ENCODE measurements at regions not wholly inside any gene's neighbourhood (a gene's known extent, or its start where the extent isn't known, plus 50 kb on each side); places are given as distances from the start of the nearest gene placed in this dataset.

GRCh38 chr5:35365758-35366157 is 135.5 kb upstream of the PRLR start:
- no peaks in the 10 kb centered on the region for H3K27me3 ChIP-seq (ENCODE audit: insufficient read depth, low read length, poor library complexity, severe bottlenecking)
- H3K36me3 Mint-ChIP-seq = no peaks in the 10 kb centered on the region
- POLR2A ChIA-PET = no interaction called here
- no peaks in the 10 kb centered on the region for H3K36me3 ChIP-seq (ENCODE audit: insufficient read depth, low read length)
- no peak overlapping the region for H3K27ac Mint-ChIP-seq
- no peak overlapping the region for H3K4me3 ChIP-seq (ENCODE audit: low read length)
- CTCF ChIA-PET = no interaction called here
- no peaks in the 10 kb centered on the region for H3K4me1 Mint-ChIP-seq
- no peak overlapping the region for H3K27ac ChIP-seq (ENCODE audit: low read depth, low read length)
- no peaks in the 10 kb centered on the region for H3K9me3 ChIP-seq (ENCODE audit: low read length)
- H3K4me3 Mint-ChIP-seq = no peak overlapping the region
- H3K4me1 ChIP-seq (ENCODE audit: insufficient read depth, low read length) = no peaks in the 10 kb centered on the region
- DNase-seq = no peak
- no peaks in the 10 kb centered on the region for H3K9me3 Mint-ChIP-seq
- H3K27me3 Mint-ChIP-seq = peaks cover 0 to 10% of the 10 kb centered on the region in 2 donors

GRCh38 chr5:35364350-35364749 is 134.1 kb upstream of the PRLR start:
- CTCF ChIA-PET = no interaction called here
- no peaks in the 10 kb centered on the region for H3K36me3 Mint-ChIP-seq

GRCh38 chr5:35363387-35363965 is 133.2 kb upstream of the PRLR start:
- Mint-ChIP-seq H3K27me3 (peaks cover 2 to 14% of the 10 kb centered on the region in 2 donors), H3K4me1 (no peaks in the 10 kb centered on the region), H3K4me3 (no peak overlapping the region), H3K36me3 (no peaks in the 10 kb centered on the region), H3K27ac (no peak overlapping the region), H3K9me3 (peaks cover 0 to 3% (median 0%) of the 10 kb centered on the region in 5 donors)
- Histone ChIP-seq H3K36me3 (ENCODE audit: insufficient read depth, low read length) (no peaks in the 10 kb centered on the region), H3K27me3 (ENCODE audit: insufficient read depth, low read length, poor library complexity, severe bottlenecking) (no peaks in the 10 kb centered on the region), H3K27ac (ENCODE audit: low read depth, low read length) (no peak overlapping the region), H3K4me1 (ENCODE audit: insufficient read depth, low read length) (no peaks in the 10 kb centered on the region), H3K4me3 (ENCODE audit: low read length) (no peak overlapping the region), H3K9me3 (ENCODE audit: low read length) (no peaks in the 10 kb centered on the region)
- no peak for DNase-seq
- ChIA-PET POLR2A (no interaction called here), CTCF (no interaction called here)

More at GRCh38 chr5:35364350-35364749, 134.1 kb upstream of the PRLR start:
- Histone ChIP-seq H3K36me3 (ENCODE audit: insufficient read depth, low read length) (no peaks in the 10 kb centered on the region), H3K9me3 (ENCODE audit: low read length) (no peaks in the 10 kb centered on the region), H3K27me3 (ENCODE audit: insufficient read depth, low read length, poor library complexity, severe bottlenecking) (no peaks in the 10 kb centered on the region), H3K4me1 (ENCODE audit: insufficient read depth, low read length) (no peaks in the 10 kb centered on the region), H3K4me3 (ENCODE audit: low read length) (no peak overlapping the region), H3K27ac (ENCODE audit: low read depth, low read length) (no peak overlapping the region)
- Mint-ChIP-seq H3K27ac (no peak overlapping the region), H3K4me3 (no peak overlapping the region), H3K4me1 (no peaks in the 10 kb centered on the region), H3K27me3 (peaks cover 2 to 12% of the 10 kb centered on the region in 2 donors), H3K9me3 (peaks cover 0 to under 1% (median 0%) of the 10 kb centered on the region in 5 donors)
- POLR2A ChIA-PET = no interaction called here
- no peak for DNase-seq

GRCh38 chr5:35362772-35363171 is 132.5 kb upstream of the PRLR start:
- H3K4me1 Mint-ChIP-seq = no peaks in the 10 kb centered on the region
- no peaks in the 10 kb centered on the region for H3K4me1 ChIP-seq (ENCODE audit: insufficient read depth, low read length)
- no peak for DNase-seq
- H3K4me3 Mint-ChIP-seq = no peak overlapping the region
- no peaks in the 10 kb centered on the region for H3K36me3 Mint-ChIP-seq
- CTCF ChIA-PET = no interaction called here
- no peak overlapping the region for H3K4me3 ChIP-seq (ENCODE audit: low read length)
- H3K36me3 ChIP-seq (ENCODE audit: insufficient read depth, low read length) = no peaks in the 10 kb centered on the region
- no peak overlapping the region for H3K27ac ChIP-seq (ENCODE audit: low read depth, low read length)
- no peaks in the 10 kb centered on the region for H3K9me3 ChIP-seq (ENCODE audit: low read length)
- peaks cover 2 to 14% of the 10 kb centered on the region in 2 donors for H3K27me3 Mint-ChIP-seq
- H3K9me3 Mint-ChIP-seq = peaks cover 0 to 3% (median 0%) of the 10 kb centered on the region in 5 donors
- POLR2A ChIA-PET = no interaction called here
- H3K27ac Mint-ChIP-seq = no peak overlapping the region
- no peaks in the 10 kb centered on the region for H3K27me3 ChIP-seq (ENCODE audit: insufficient read depth, low read length, poor library complexity, severe bottlenecking)

- Mint-ChIP-seq H3K9me3 (peaks cover 0 to 11% (median 0%) of the 10 kb centered on the region in 5 donors), H3K36me3 (no peaks in the 10 kb centered on the region), H3K4me1 (no peaks in the 10 kb centered on the region), H3K27me3 (peaks cover 2 to 14% of the 10 kb centered on the region in 2 donors), H3K4me3 (no peak overlapping the region), H3K27ac (no peak overlapping the region)
- H3K4me3 ChIP-seq (ENCODE audit: low read length) = no peak overlapping the region
- no peaks in the 10 kb centered on the region for H3K36me3 ChIP-seq (ENCODE audit: insufficient read depth, low read length)
- H3K4me1 ChIP-seq (ENCODE audit: insufficient read depth, low read length) = no peaks in the 10 kb centered on the region
- POLR2A ChIA-PET = no interaction called here
- DNase-seq = no peak
- H3K9me3 ChIP-seq (ENCODE audit: low read length) = no peaks in the 10 kb centered on the region
- no peaks in the 10 kb centered on the region for H3K27me3 ChIP-seq (ENCODE audit: insufficient read depth, low read length, poor library complexity, severe bottlenecking)
- no peak overlapping the region for H3K27ac ChIP-seq (ENCODE audit: low read depth, low read length)
- CTCF ChIA-PET = no interaction called here
Observed at GRCh38 chr5:35360671-35361070, 130.4 kb upstream of the PRLR start.

- peaks cover 4 to 14% of the 10 kb centered on the region in 2 donors for H3K27me3 Mint-ChIP-seq
- no peak overlapping the region for H3K4me3 Mint-ChIP-seq
- ChIA-PET POLR2A (no interaction called here), CTCF (no interaction called here)
- H3K9me3 Mint-ChIP-seq = peaks cover 0 to 11% (median 0%) of the 10 kb centered on the region in 5 donors
- Histone ChIP-seq H3K27ac (ENCODE audit: low read depth, low read length) (no peak overlapping the region), H3K4me3 (ENCODE audit: low read length) (no peak overlapping the region), H3K4me1 (ENCODE audit: insufficient read depth, low read length) (no peaks in the 10 kb centered on the region), H3K27me3 (ENCODE audit: insufficient read depth, low read length, poor library complexity, severe bottlenecking) (no peaks in the 10 kb centered on the region), H3K36me3 (ENCODE audit: insufficient read depth, low read length) (no peaks in the 10 kb centered on the region), H3K9me3 (ENCODE audit: low read length) (no peaks in the 10 kb centered on the region)
- DNase-seq = no peak
- H3K27ac Mint-ChIP-seq = no peak overlapping the region
- H3K36me3 Mint-ChIP-seq = no peaks in the 10 kb centered on the region
- H3K4me1 Mint-ChIP-seq = no peaks in the 10 kb centered on the region
Observed at GRCh38 chr5:35359859-35360258, 129.6 kb upstream of the PRLR start.

- H3K27ac ChIP-seq (ENCODE audit: low read depth, low read length) = no peak overlapping the region
- CTCF ChIA-PET = no interaction called here
- POLR2A ChIA-PET = no interaction called here
- Mint-ChIP-seq H3K27ac (no peak overlapping the region), H3K4me3 (no peak overlapping the region), H3K4me1 (no peaks in the 10 kb centered on the region), H3K36me3 (no peaks in the 10 kb centered on the region), H3K27me3 (peaks cover 6 to 14% of the 10 kb centered on the region in 2 donors), H3K9me3 (peaks cover 1 to 16% (median 2%) of the 10 kb centered on the region in 5 donors)
- H3K4me1 ChIP-seq (ENCODE audit: insufficient read depth, low read length) = no peaks in the 10 kb centered on the region
- no peaks in the 10 kb centered on the region for H3K27me3 ChIP-seq (ENCODE audit: insufficient read depth, low read length, poor library complexity, severe bottlenecking)
- no peak overlapping the region for H3K4me3 ChIP-seq (ENCODE audit: low read length)
- H3K36me3 ChIP-seq (ENCODE audit: insufficient read depth, low read length) = no peaks in the 10 kb centered on the region
- DNase-seq = no peak
- H3K9me3 ChIP-seq (ENCODE audit: low read length) = no peaks in the 10 kb centered on the region
Observed at GRCh38 chr5:35357973-35358372, 127.7 kb upstream of the PRLR start.

GRCh38 chr5:35356725-35357124 is 126.4 kb upstream of the PRLR start:
- H3K9me3 ChIP-seq (ENCODE audit: low read length) = no peaks in the 10 kb centered on the region
- H3K36me3 ChIP-seq (ENCODE audit: insufficient read depth, low read length) = no peaks in the 10 kb centered on the region
- Mint-ChIP-seq H3K4me3 (no peak overlapping the region), H3K27ac (no peak overlapping the region), H3K9me3 (peaks cover 11 to 24% (median 14%) of the 10 kb centered on the region in 5 donors), H3K4me1 (no peaks in the 10 kb centered on the region), H3K27me3 (peaks cover 4 to 6% of the 10 kb centered on the region in 2 donors), H3K36me3 (no peaks in the 10 kb centered on the region)
- no peak for DNase-seq
- H3K27ac ChIP-seq (ENCODE audit: low read depth, low read length) = no peak overlapping the region
- CTCF ChIA-PET = interaction anchor here (0.8 kb wide), 1 partner anchor 17 kb away, joined by 3 read pairs; no protein-coding TSS in a partner anchor
- no peaks in the 10 kb centered on the region for H3K27me3 ChIP-seq (ENCODE audit: insufficient read depth, low read length, poor library complexity, severe bottlenecking)
- no peak overlapping the region for H3K4me3 ChIP-seq (ENCODE audit: low read length)
- H3K4me1 ChIP-seq (ENCODE audit: insufficient read depth, low read length) = no peaks in the 10 kb centered on the region
- POLR2A ChIA-PET = no interaction called here

Data from CD8-positive, alpha-beta memory T cell (primary cell).